ENCODE measurements at regions not wholly inside any gene's neighbourhood (a gene's known extent, or its start where the extent isn't known, plus 50 kb on each side); places are given as distances from the start of the nearest gene placed in this dataset.
"Not testable (repeated sequence)": the region's sequence is repeated elsewhere in the genome, so short reads cannot be mapped to it uniquely, and the experiment has no call there.

DNA sequence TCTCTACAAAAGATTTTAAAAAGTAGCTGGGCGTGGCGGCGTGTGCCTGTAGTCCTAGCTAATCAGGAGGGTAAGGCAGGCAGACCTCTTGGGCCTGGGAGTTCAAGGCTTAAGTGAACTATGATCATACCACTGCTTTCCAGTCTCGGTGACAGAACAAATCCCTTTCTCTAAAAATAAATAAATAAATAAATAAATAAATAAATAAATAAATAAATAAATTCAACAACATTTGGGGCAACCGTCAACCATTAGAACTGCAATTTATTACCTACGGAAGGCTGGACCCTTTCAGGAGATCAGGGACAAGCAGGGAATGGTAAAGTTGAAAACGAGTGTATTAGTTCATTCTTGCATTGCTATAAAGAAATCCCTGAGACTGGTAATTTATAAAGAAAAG, 136.2 kb upstream of the USP9X start:
- peaks cover 0 to 6% (median 0%) of the 10 kb centered on the region in 4 donors for H3K4me1 ChIP-seq
- no peaks in the 10 kb centered on the region for H3K27me3 ChIP-seq
- no peak overlapping the region for H3K27ac ChIP-seq
- TF ChIP-seq EP300 (IDR thresholded peaks at IDR 0.05) (no peak), POLR2AphosphoS5 (IDR thresholded peaks at IDR 0.05) (no peak), POLR2A (IDR thresholded peaks at IDR 0.05) (no peak), CTCF (IDR thresholded peaks at IDR 0.05) (no peak)
- no peaks in the 10 kb centered on the region for H3K36me3 ChIP-seq
- no peaks in the 10 kb centered on the region for H3K9me3 ChIP-seq
- intact Hi-C loops (cut with DNase I), result loop anchor here (10.0 kb wide), 1 partner anchor 166 kb away; no protein-coding TSS in a partner anchor
- H3K4me3 ChIP-seq, result no peak overlapping the region
- DNase-seq, result no peak
- WGBS, 2 donors, result 82 to 83% methylated on average over 7 of the region's 7 CpGs

DNA sequence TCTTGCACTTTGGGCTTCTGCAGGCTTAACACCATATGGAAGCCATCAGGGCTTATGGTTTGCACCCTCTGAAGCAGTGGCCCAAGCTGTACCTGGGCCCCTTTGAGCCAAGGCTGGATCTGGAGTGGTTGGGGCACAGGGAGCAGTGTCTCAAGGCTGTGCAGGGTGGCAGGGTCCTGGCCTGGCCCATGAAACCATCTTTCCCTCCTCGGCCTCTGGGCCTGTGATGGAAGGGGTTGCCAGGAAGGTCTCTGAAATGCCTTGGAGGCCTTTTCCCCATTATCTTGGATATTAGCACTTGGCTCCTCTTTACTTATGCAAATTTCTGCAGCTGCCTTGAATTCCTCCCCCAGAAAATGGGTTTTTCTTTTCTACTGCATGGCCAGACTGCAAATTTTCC, 134.7 kb upstream of the USP9X start:
- Histone ChIP-seq H3K36me3 (no peaks in the 10 kb centered on the region), H3K4me3 (no peak overlapping the region), H3K27me3 (no peaks in the 10 kb centered on the region), H3K4me1 (no peaks in the 10 kb centered on the region), H3K27ac (no peak overlapping the region), H3K9me3 (no peaks in the 10 kb centered on the region)
- intact Hi-C loops (cut with DNase I), result no loop called here
- 92 to 94% methylated on average over 1 of the region's 1 CpG for WGBS, 2 donors
- no peak for DNase-seq
- TF ChIP-seq POLR2A (IDR thresholded peaks at IDR 0.05) (no peak), CTCF (IDR thresholded peaks at IDR 0.05) (no peak), EP300 (IDR thresholded peaks at IDR 0.05) (no peak), POLR2AphosphoS5 (IDR thresholded peaks at IDR 0.05) (no peak)

DNA sequence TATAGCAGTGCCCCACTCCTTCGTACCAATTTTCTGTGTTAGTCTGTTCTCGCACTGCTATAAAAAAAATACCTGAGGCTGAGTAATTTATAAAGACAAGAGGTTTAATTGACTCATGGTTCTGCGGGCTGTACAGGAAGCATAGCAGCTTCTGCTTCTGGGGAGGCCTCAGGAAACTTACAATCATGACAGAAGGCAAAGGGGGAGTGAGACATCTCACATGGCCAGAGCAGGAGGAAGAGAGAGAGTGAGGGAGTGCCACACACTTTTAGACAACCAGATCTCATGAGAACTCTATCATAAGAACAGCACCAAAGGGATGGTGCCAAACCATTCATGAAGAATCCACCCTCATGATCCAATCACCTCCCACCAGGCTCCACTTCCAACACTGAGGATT, 133.8 kb upstream of the USP9X start:
- H3K27ac ChIP-seq; H3K4me1 ChIP-seq; H3K27me3 ChIP-seq; H3K36me3 ChIP-seq; DNase-seq; intact Hi-C loops (cut with DNase I); H3K9me3 ChIP-seq; H3K4me3 ChIP-seq: not testable (repeated sequence)
- WGBS, 2 donors, result 89 to 91% methylated on average over 3 of the region's 3 CpGs

GRCh38 chrX:40952855-40953254, 132.4 kb upstream of the USP9X start:
- Histone ChIP-seq H3K27ac (no peak overlapping the region), H3K4me1 (no peaks in the 10 kb centered on the region), H3K9me3 (no peaks in the 10 kb centered on the region), H3K27me3 (no peaks in the 10 kb centered on the region), H3K36me3 (no peaks in the 10 kb centered on the region), H3K4me3 (peak overlapping the region in 3 of 4 donors; percentile 22 to 26 (median 23))
- no peak for DNase-seq
- 13 to 20% methylated on average over 4 of the region's 4 CpGs for WGBS, 2 donors
- no peak for TF ChIP-seq EP300 (IDR thresholded peaks at IDR 0.05)
- TF ChIP-seq CTCF (IDR thresholded peaks at IDR 0.05), result no peak
- no peak for TF ChIP-seq POLR2AphosphoS5 (IDR thresholded peaks at IDR 0.05)
- no peak for TF ChIP-seq POLR2A (IDR thresholded peaks at IDR 0.05)
- intact Hi-C loops (cut with DNase I), result no loop called here

- no peaks in the 10 kb centered on the region for H3K27me3 ChIP-seq
- no peaks in the 10 kb centered on the region for H3K36me3 ChIP-seq
- no peak for DNase-seq
- H3K27ac ChIP-seq, result no peak overlapping the region
- WGBS, 2 donors, result 83 to 88% methylated on average over 2 of the region's 2 CpGs
- H3K4me3 ChIP-seq, result no peak overlapping the region
- TF ChIP-seq POLR2AphosphoS5 (IDR thresholded peaks at IDR 0.05), result no peak
- no peak for TF ChIP-seq EP300 (IDR thresholded peaks at IDR 0.05)
- TF ChIP-seq POLR2A (IDR thresholded peaks at IDR 0.05), result no peak
- no peak for TF ChIP-seq CTCF (IDR thresholded peaks at IDR 0.05)
- H3K4me1 ChIP-seq, result no peaks in the 10 kb centered on the region
- no peaks in the 10 kb centered on the region for H3K9me3 ChIP-seq
- intact Hi-C loops (cut with DNase I), result no loop called here
These were observed 131.9 kb upstream of the USP9X start for GRCh38 chrX:40953369-40953768.

Data from sigmoid colon (tissue), 6 donors.